ENCODE measurements at regions not wholly inside any gene's neighbourhood (a gene's known extent, or its start where the extent isn't known, plus 50 kb on each side); places are given as distances from the start of the nearest gene placed in this dataset.
A peak's percentile ranks its signal among the peaks of the same experiment; 100 is the strongest.

- TF ChIP-seq EZH2 (IDR thresholded peaks at IDR 0.05; ENCODE audit: borderline replicate concordance, control insufficient read depth, low read depth, low read length) (no peak), PAX8 (IDR thresholded peaks at IDR 0.05) (no peak), CTCF (IDR thresholded peaks at IDR 0.05 in 2 of 3, conservative IDR thresholded peaks at IDR 0.05 in 1 of 3; ENCODE audit: control insufficient read depth in 2 of 3, extremely low read depth in 1 of 3, insufficient read depth in 1 of 3, low read depth in 3 of 3, low read length in 3 of 3) (no peak), REST (IDR thresholded peaks at IDR 0.05; ENCODE audit: low read depth, low read length) (no peak), ZBTB40 (IDR thresholded peaks at IDR 0.05; ENCODE audit: borderline replicate concordance) (no peak), ZNF384 (IDR thresholded peaks at IDR 0.05; ENCODE audit: borderline replicate concordance, low read depth, low read length) (peak; percentile 41; the same call in 1 of the 2 replicates), TCF12 (IDR thresholded peaks at IDR 0.05; ENCODE audit: low read depth, low read length) (no peak), CBFB (IDR thresholded peaks at IDR 0.05; ENCODE audit: low read depth) (no peak), TCF7 (IDR thresholded peaks at IDR 0.05; ENCODE audit: borderline replicate concordance) (no peak)
Observed at GRCh38 chr2:157192445-157193423, 64.8 kb upstream of the GALNT5 start.
